ENCODE measurements at regions not wholly inside any gene's neighbourhood (a gene's known extent, or its start where the extent isn't known, plus 50 kb on each side); places are given as distances from the start of the nearest gene placed in this dataset.

DNA sequence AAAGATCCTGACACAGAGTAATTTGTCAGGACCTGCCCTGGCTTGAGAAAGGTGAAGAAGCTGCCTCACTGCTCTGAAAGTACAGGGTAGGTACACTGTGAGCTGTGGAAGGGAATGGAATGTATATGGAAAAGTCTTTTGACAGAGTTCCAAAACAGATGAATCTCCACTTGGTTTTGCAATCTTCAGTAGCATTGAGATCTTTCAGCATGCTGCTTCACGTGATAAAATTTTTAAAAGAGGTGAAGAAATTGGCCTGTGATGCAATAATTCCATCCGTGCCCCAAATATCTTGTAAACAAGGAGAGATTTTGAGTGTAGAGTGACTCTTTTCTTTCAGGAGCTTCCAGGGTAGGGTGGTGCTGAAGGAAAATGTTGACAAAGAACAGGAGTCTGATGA lies 123.1 kb downstream of the OSR1 start:
- H3K9ac ChIP-seq (ENCODE audit: low read depth in 1 of 2, low read length in 2 of 2) = no peak overlapping the region
- no peak overlapping the region for H3K27ac ChIP-seq (ENCODE audit: low read depth in 1 of 2, low read length in 2 of 2)
- H3K9me3 ChIP-seq (ENCODE audit: control insufficient read depth in 4 of 4, low read length in 3 of 4) = no peaks in the 10 kb centered on the region
- TF ChIP-seq HNF4A (conservative IDR thresholded peaks at IDR 0.05) (peak; percentile 8 to 29), RAD21 (IDR thresholded peaks at IDR 0.05) (peak in 1 of 2 donors; percentile 11), RXRA (IDR thresholded peaks at IDR 0.05) (peak in 1 of 2 donors; percentile 39), FOXA2 (IDR thresholded peaks at IDR 0.05) (no peak)
- no peaks in the 10 kb centered on the region for H3K27me3 ChIP-seq (ENCODE audit: control insufficient read depth in 4 of 4, insufficient read depth in 4 of 4, low read length in 3 of 4)
- no peak for DNase-seq (ENCODE audit: low spot score)
- H3K36me3 ChIP-seq (ENCODE audit: control insufficient read depth in 4 of 4, insufficient read depth in 3 of 4, low read depth in 1 of 4, low read length in 3 of 4) = no peaks in the 10 kb centered on the region
- WGBS = 20% methylated on average over 2 of the region's 2 CpGs
- no peak overlapping the region for H3K4me3 ChIP-seq (ENCODE audit: low read depth in 1 of 3, low read length in 3 of 3)
- H3K4me1 ChIP-seq (ENCODE audit: control insufficient read depth in 4 of 4, insufficient read depth in 4 of 4, low read length in 3 of 4) = no peaks in the 10 kb centered on the region

DNA sequence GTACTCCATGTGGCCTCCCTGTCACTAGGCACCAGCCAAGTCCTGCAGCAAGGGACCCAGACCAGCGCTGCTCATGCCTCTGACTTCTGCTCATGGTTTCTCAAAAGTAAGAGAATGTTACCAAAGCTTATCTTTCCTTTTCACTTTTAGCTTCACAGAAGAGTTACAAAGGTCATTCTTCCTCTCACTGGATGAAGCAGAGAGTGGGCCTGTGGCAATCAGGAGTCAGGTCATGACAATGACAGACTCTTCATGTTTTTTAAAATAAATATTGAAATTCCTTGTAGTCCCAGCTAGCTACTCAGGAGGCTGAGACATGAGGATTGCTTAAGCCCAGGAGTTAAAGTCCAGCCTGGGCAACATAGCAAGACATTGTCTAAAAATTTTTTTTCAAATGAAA lies 126.1 kb downstream of the OSR1 start:
- H3K27ac ChIP-seq (ENCODE audit: low read depth in 1 of 2, low read length in 2 of 2) = no peak overlapping the region

DNA sequence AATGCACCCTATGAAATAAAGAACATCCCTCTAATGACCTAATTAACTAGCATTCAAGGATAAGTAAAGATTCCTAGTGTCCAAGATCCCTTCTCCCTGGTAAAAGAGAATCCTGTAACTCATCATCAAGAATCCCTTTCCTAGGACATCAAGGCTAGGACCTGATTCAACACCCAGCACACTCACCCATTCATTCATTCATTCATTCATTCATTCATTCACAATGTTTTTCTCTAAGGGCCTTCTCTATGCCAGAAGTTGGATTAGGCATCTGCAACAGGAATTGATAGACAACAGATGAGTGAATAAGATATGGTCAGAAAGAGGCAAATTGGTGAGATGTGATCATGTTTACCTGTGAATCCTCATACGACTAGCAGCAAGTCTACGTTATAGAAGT lies 126.8 kb downstream of the OSR1 start:
- TF ChIP-seq FOXA2 (IDR thresholded peaks at IDR 0.05) = no peak
- no peak for TF ChIP-seq GABPA (IDR thresholded peaks at IDR 0.05 in 1 of 2, conservative IDR thresholded peaks at IDR 0.05 in 1 of 2)
- DNase-seq (ENCODE audit: low spot score) = no peak
- Histone ChIP-seq H3K27ac (ENCODE audit: low read depth in 1 of 2, low read length in 2 of 2) (no peak overlapping the region), H3K4me1 (ENCODE audit: control insufficient read depth in 4 of 4, insufficient read depth in 4 of 4, low read length in 3 of 4) (no peaks in the 10 kb centered on the region), H3K4me3 (ENCODE audit: low read depth in 1 of 3, low read length in 3 of 3) (no peak overlapping the region), H3K27me3 (ENCODE audit: control insufficient read depth in 4 of 4, insufficient read depth in 4 of 4, low read length in 3 of 4) (no peaks in the 10 kb centered on the region), H3K9ac (ENCODE audit: low read depth in 1 of 2, low read length in 2 of 2) (no peak overlapping the region), H3K36me3 (ENCODE audit: control insufficient read depth in 4 of 4, insufficient read depth in 3 of 4, low read depth in 1 of 4, low read length in 3 of 4) (no peaks in the 10 kb centered on the region), H3K9me3 (ENCODE audit: control insufficient read depth in 4 of 4, low read length in 3 of 4) (no peaks in the 10 kb centered on the region)
- WGBS = 96% methylated on average over 2 of the region's 2 CpGs

More for the DNA sequence above, 126.1 kb downstream of the OSR1 start:
- no peaks in the 10 kb centered on the region for H3K4me1 ChIP-seq (ENCODE audit: control insufficient read depth in 4 of 4, insufficient read depth in 4 of 4, low read length in 3 of 4)
- H3K36me3 ChIP-seq (ENCODE audit: control insufficient read depth in 4 of 4, insufficient read depth in 3 of 4, low read depth in 1 of 4, low read length in 3 of 4) = no peaks in the 10 kb centered on the region
- no peaks in the 10 kb centered on the region for H3K27me3 ChIP-seq (ENCODE audit: control insufficient read depth in 4 of 4, insufficient read depth in 4 of 4, low read length in 3 of 4)
- no peak for DNase-seq (ENCODE audit: low spot score)
- 91% methylated on average over 1 of the region's 1 CpG for WGBS
- H3K4me3 ChIP-seq (ENCODE audit: low read depth in 1 of 3, low read length in 3 of 3) = no peak overlapping the region
- no peak overlapping the region for H3K9ac ChIP-seq (ENCODE audit: low read depth in 1 of 2, low read length in 2 of 2)
- H3K9me3 ChIP-seq (ENCODE audit: control insufficient read depth in 4 of 4, low read length in 3 of 4) = no peaks in the 10 kb centered on the region
- TF ChIP-seq HNF4G (IDR thresholded peaks at IDR 0.05) (no peak), NR2F2 (IDR thresholded peaks at IDR 0.05) (no peak), HNF4A (conservative IDR thresholded peaks at IDR 0.05) (peak in 1 of 2 donors; percentile 46)

DNA sequence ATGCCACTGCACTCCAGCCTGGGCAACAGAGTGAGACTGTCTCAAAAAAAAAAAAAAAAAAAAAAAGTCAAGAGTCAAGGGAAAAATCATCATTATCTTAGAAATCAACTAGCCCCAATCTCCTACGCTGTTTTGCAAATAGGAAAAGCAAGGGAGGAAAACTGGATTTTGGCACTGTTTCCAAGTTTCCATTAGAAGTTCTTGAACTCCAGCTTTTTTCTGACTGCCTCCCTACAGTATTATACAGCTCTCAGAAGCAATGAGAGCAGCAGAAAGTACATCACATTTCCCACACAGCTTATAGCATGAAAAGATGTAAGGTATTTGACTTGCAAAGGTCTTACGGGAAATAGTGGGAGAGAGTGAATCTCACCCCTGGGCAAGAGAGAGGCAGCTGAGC lies 127.8 kb downstream of the OSR1 start:
- Histone ChIP-seq H3K27me3 (ENCODE audit: control insufficient read depth in 4 of 4, insufficient read depth in 4 of 4, low read length in 3 of 4) (no peaks in the 10 kb centered on the region), H3K9me3 (ENCODE audit: control insufficient read depth in 4 of 4, low read length in 3 of 4) (no peaks in the 10 kb centered on the region), H3K9ac (ENCODE audit: low read depth in 1 of 2, low read length in 2 of 2) (no peak overlapping the region), H3K4me1 (ENCODE audit: control insufficient read depth in 4 of 4, insufficient read depth in 4 of 4, low read length in 3 of 4) (no peaks in the 10 kb centered on the region), H3K36me3 (ENCODE audit: control insufficient read depth in 4 of 4, insufficient read depth in 3 of 4, low read depth in 1 of 4, low read length in 3 of 4) (no peaks in the 10 kb centered on the region), H3K4me3 (ENCODE audit: low read depth in 1 of 3, low read length in 3 of 3) (no peak overlapping the region), H3K27ac (ENCODE audit: low read depth in 1 of 2, low read length in 2 of 2) (no peak overlapping the region)
- TF ChIP-seq, protein P1, sequence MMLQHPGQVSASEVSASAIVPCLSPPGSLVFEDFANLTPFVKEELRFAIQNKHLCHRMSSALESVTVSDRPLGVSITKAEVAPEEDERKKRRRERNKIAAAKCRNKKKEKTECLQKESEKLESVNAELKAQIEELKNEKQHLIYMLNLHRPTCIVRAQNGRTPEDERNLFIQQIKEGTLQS (IDR thresholded peaks at IDR 0.05) = no peak
- TF ChIP-seq, protein P2, sequence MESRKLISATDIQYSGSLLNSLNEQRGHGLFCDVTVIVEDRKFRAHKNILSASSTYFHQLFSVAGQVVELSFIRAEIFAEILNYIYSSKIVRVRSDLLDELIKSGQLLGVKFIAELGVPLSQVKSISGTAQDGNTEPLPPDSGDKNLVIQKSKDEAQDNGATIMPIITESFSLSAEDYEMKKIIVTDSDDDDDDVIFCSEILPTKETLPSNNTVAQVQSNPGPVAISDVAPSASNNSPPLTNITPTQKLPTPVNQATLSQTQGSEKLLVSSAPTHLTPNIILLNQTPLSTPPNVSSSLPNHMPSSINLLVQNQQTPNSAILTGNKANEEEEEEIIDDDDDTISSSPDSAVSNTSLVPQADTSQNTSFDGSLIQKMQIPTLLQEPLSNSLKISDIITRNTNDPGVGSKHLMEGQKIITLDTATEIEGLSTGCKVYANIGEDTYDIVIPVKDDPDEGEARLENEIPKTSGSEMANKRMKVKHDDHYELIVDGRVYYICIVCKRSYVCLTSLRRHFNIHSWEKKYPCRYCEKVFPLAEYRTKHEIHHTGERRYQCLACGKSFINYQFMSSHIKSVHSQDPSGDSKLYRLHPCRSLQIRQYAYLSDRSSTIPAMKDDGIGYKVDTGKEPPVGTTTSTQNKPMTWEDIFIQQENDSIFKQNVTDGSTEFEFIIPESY (IDR thresholded peaks at IDR 0.05) = no peak
- TF ChIP-seq FOXA2 (IDR thresholded peaks at IDR 0.05) (no peak), NR2F2 (IDR thresholded peaks at IDR 0.05) (no peak), JUND (IDR thresholded peaks at IDR 0.05) (no peak), EGR1 (IDR thresholded peaks at IDR 0.05; ENCODE audit: low read depth in 2 of 2) (no peak), HNF4G (IDR thresholded peaks at IDR 0.05) (no peak), RAD21 (IDR thresholded peaks at IDR 0.05) (no peak), SP1 (IDR thresholded peaks at IDR 0.05) (no peak), YY1 (IDR thresholded peaks at IDR 0.05) (no peak), HNF4A (conservative IDR thresholded peaks at IDR 0.05) (no peak), FOXA1 (IDR thresholded peaks at IDR 0.05) (no peak), TAF1 (conservative IDR thresholded peaks at IDR 0.05) (no peak)
- TF ChIP-seq, protein P3, sequence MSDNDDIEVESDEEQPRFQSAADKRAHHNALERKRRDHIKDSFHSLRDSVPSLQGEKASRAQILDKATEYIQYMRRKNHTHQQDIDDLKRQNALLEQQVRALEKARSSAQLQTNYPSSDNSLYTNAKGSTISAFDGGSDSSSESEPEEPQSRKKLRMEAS (IDR thresholded peaks at IDR 0.05) = no peak
- TF ChIP-seq, protein P4, sequence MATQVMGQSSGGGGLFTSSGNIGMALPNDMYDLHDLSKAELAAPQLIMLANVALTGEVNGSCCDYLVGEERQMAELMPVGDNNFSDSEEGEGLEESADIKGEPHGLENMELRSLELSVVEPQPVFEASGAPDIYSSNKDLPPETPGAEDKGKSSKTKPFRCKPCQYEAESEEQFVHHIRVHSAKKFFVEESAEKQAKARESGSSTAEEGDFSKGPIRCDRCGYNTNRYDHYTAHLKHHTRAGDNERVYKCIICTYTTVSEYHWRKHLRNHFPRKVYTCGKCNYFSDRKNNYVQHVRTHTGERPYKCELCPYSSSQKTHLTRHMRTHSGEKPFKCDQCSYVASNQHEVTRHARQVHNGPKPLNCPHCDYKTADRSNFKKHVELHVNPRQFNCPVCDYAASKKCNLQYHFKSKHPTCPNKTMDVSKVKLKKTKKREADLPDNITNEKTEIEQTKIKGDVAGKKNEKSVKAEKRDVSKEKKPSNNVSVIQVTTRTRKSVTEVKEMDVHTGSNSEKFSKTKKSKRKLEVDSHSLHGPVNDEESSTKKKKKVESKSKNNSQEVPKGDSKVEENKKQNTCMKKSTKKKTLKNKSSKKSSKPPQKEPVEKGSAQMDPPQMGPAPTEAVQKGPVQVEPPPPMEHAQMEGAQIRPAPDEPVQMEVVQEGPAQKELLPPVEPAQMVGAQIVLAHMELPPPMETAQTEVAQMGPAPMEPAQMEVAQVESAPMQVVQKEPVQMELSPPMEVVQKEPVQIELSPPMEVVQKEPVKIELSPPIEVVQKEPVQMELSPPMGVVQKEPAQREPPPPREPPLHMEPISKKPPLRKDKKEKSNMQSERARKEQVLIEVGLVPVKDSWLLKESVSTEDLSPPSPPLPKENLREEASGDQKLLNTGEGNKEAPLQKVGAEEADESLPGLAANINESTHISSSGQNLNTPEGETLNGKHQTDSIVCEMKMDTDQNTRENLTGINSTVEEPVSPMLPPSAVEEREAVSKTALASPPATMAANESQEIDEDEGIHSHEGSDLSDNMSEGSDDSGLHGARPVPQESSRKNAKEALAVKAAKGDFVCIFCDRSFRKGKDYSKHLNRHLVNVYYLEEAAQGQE (IDR thresholded peaks at IDR 0.05) = no peak
- TF ChIP-seq, protein P5, sequence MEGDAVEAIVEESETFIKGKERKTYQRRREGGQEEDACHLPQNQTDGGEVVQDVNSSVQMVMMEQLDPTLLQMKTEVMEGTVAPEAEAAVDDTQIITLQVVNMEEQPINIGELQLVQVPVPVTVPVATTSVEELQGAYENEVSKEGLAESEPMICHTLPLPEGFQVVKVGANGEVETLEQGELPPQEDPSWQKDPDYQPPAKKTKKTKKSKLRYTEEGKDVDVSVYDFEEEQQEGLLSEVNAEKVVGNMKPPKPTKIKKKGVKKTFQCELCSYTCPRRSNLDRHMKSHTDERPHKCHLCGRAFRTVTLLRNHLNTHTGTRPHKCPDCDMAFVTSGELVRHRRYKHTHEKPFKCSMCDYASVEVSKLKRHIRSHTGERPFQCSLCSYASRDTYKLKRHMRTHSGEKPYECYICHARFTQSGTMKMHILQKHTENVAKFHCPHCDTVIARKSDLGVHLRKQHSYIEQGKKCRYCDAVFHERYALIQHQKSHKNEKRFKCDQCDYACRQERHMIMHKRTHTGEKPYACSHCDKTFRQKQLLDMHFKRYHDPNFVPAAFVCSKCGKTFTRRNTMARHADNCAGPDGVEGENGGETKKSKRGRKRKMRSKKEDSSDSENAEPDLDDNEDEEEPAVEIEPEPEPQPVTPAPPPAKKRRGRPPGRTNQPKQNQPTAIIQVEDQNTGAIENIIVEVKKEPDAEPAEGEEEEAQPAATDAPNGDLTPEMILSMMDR (IDR thresholded peaks at IDR 0.05; ENCODE audit: low read depth, low read length, missing input control) = no peak
- WGBS = 97% methylated on average over 2 of the region's 2 CpGs
- DNase-seq (ENCODE audit: low spot score) = no peak

Measured in liver (tissue), 8 donors.